Mesendoderm (in vitro differentiated cells): ENCODE measurements at regions not wholly inside any gene's neighbourhood (a gene's known extent, or its start where the extent isn't known, plus 50 kb on each side); places are given as distances from the start of the nearest gene placed in this dataset.

Experiments
- DNase-seq: peaks from one replicate; pipeline ENCODE4 v3.0.0; 2013
- H2AK5ac ChIP-seq: 2 replicates; pipeline ENCODE4 v1.6.1; 2013; ENCODE audit warnings: low read length, inconsistent platforms
- H2BK120ac ChIP-seq: 2 replicates; pipeline ENCODE4 v1.6.1; 2013; ENCODE audit warnings: low read depth, mild to moderate bottlenecking, low read length, moderate library complexity, mixed read lengths
- H2BK15ac ChIP-seq: replicated peaks from 2 replicates; pipeline ENCODE4 v1.6.1; 2013; ENCODE audit warnings: low read depth, mild to moderate bottlenecking, moderate library complexity
- H2BK5ac ChIP-seq: 2 replicates; pipeline ENCODE4 v1.6.1; 2013; ENCODE audit warnings: low read length, inconsistent platforms
- H3K18ac ChIP-seq: 2 replicates; pipeline ENCODE4 v1.6.1; 2013; ENCODE audit warnings: mild to moderate bottlenecking, low read length, mixed read lengths
- H3K23ac ChIP-seq: one replicate; pipeline ENCODE4 v1.6.1; 2013; ENCODE audit warnings: low read length
- H3K27ac ChIP-seq: 2 replicates; pipeline ENCODE4 v1.5.1; 2013; ENCODE audit warnings: low read depth, mild to moderate bottlenecking, inconsistent platforms, low read length, moderate library complexity
- H3K27me3 ChIP-seq: 2 replicates; pipeline ENCODE4 v1.6.1; 2013; ENCODE audit warnings: low read length, control low read depth, mild to moderate bottlenecking, inconsistent platforms; ENCODE audit not compliant: insufficient read depth, poor library complexity
- H3K36me3 ChIP-seq: 2 replicates; pipeline ENCODE4 v1.6.1; 2013; ENCODE audit warnings: low read length, inconsistent platforms; ENCODE audit not compliant: control insufficient read depth, insufficient read depth
- H3K4ac ChIP-seq: one replicate; pipeline ENCODE4 v1.6.1; 2013; ENCODE audit warnings: low read depth, mild to moderate bottlenecking, low read length, moderate library complexity
- H3K4me1 ChIP-seq: 2 replicates; pipeline ENCODE4 v1.6.1; 2013; ENCODE audit warnings: low read depth, low read length, inconsistent platforms; ENCODE audit not compliant: control insufficient read depth
- H3K4me2 ChIP-seq: 2 replicates; pipeline ENCODE4 v1.6.1; 2013; ENCODE audit warnings: low read length
- H3K4me3 ChIP-seq: 2 replicates; pipeline ENCODE4 v1.5.1; 2013; ENCODE audit warnings: mild to moderate bottlenecking, low read length
- H3K56ac ChIP-seq: one replicate; pipeline ENCODE4 v1.6.1; 2013; ENCODE audit warnings: low read length
- H3K79me1 ChIP-seq: 2 replicates; pipeline ENCODE4 v1.6.1; 2013; ENCODE audit warnings: low read length, inconsistent platforms
- H3K79me2 ChIP-seq: 2 replicates; pipeline ENCODE4 v1.6.1; 2013; ENCODE audit warnings: mild to moderate bottlenecking, low read length; ENCODE audit not compliant: control insufficient read depth, insufficient read depth
- H3K9ac ChIP-seq: 2 replicates; pipeline ENCODE4 v1.6.1; 2013; ENCODE audit warnings: low read length, inconsistent platforms
- H4K5ac ChIP-seq: one replicate; pipeline ENCODE4 v1.6.1; 2013; ENCODE audit warnings: low read length
- H4K8ac ChIP-seq: one replicate; pipeline ENCODE4 v1.6.1; 2013; ENCODE audit warnings: low read depth, mild to moderate bottlenecking, control low read depth, low read length, moderate library complexity
- WGBS: extraction: QIAGEN DNeasy Blood & Tissue Kit; methylation state at CpG from one replicate; pipeline ENCODE4 v1.1.7; 2013; ENCODE audit warnings: low lambda C conversion rate, missing lambda C conversion rate; ENCODE audit not compliant: insufficient coverage; ENCODE audit errors: extremely low coverage; 5-methylcytosine and 5-hydroxymethylcytosine counted together

DNA sequence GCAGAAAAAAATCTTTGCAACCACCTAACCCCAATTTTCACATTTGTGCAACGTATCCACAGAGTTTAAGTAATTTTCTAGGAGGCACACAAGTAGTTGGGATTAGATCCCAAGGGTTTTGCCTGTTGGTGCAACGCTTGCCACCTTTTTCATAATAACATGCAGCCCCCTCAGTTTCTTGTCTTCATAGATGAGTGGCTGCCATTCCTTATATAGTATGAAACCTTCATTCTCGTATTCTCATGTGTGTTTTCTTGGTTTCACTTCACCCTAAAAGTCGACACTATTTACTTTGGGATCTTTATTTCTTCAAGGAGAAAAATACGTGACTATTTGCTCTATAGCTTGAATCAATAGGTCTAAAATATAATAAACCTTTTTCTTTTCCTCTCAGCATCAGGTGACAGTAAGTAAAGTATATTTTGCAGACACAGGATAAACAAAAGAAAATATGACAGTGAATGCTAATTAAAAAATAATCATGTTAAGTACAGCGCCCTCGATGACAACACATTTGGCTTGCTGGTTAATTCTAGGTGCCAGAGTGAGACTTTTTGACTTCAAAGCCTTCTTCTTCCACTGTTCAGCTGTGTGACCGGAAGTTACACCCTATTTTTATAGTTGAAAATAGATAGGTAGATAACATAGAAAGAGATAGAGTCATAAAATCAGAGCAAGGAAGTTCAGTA is 342.8 kb upstream of the CCNG1 start:
- no peaks in the 10 kb centered on the region for H3K36me3 ChIP-seq
- WGBS = no CpG with 5 or more reads among the region's 8 CpGs
- no peak for DNase-seq

DNA sequence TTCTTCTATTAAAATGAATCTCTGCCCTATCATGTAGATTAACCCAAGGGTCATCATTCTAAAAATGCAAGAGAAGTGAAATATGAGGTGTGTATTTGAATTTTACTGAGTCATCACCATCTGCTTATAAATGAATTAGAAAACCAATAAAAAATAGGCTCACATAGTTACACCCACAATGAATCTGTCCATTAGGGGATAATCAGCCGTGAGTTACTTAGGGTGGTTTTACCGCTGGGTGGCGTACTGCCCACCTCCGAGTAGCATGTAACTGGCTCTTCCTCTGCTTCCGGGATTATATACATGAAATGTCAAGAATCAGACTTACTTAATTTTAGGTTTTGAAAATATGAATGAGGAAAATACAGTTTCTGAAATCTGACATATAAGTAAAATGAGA is 332.9 kb upstream of the CCNG1 start:
- no peak overlapping the region for H4K5ac ChIP-seq

More for the DNA sequence above, 342.8 kb upstream of the CCNG1 start:
- Histone ChIP-seq H2AK5ac (no peak overlapping the region), H3K4ac (no peak overlapping the region), H3K27me3 (no peaks in the 10 kb centered on the region), H3K79me1 (no peaks in the 10 kb centered on the region), H3K4me3 (no peak overlapping the region), H3K4me1 (no peaks in the 10 kb centered on the region), H3K79me2 (no peaks in the 10 kb centered on the region), H3K18ac (no peak overlapping the region), H4K5ac (no peak overlapping the region), H2BK120ac (no peak overlapping the region), H3K4me2 (no peak overlapping the region), H3K56ac (no peak overlapping the region), H3K23ac (no peak overlapping the region), H4K8ac (no peak overlapping the region), H2BK5ac (no peak overlapping the region), H2BK15ac (no peak overlapping the region), H3K27ac (no peak overlapping the region), H3K9ac (no peak overlapping the region)

DNA sequence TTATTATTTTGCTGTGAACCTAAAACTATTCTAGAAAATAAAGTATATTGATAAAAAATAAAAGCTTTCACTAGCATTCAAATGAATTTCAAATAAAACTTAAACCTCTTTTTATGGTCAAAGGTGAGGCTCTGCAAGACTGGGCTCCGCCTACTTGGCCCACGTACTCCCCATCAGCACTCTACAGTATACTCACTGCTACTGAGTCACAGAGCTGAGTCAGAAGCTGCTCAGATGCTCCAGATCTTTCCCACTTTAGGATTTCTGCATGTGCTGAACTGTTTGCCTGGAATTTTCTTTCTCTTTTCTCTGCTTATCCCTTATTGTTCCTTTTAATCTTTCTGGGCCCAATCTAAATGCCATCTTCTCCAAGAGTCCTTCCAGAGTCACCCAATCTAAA is 331.9 kb upstream of the CCNG1 start:
- Histone ChIP-seq H3K36me3 (no peaks in the 10 kb centered on the region), H3K4ac (no peak overlapping the region), H2BK5ac (no peak overlapping the region), H3K4me3 (no peak overlapping the region), H3K27me3 (no peaks in the 10 kb centered on the region), H3K23ac (no peak overlapping the region), H4K8ac (no peak overlapping the region), H3K9ac (no peak overlapping the region), H3K18ac (no peak overlapping the region), H3K27ac (no peak overlapping the region), H2AK5ac (no peak overlapping the region), H2BK15ac (no peak overlapping the region), H3K4me2 (no peak overlapping the region), H3K4me1 (peaks cover 2% of the 10 kb centered on the region), H4K5ac (peak overlapping the region; percentile 54), H3K79me2 (no peaks in the 10 kb centered on the region), H3K79me1 (no peaks in the 10 kb centered on the region), H3K56ac (no peak overlapping the region), H2BK120ac (no peak overlapping the region)
- no CpG with 5 or more reads among the region's 2 CpGs for WGBS
- DNase-seq = no peak

More for the DNA sequence above, 332.9 kb upstream of the CCNG1 start:
- Histone ChIP-seq H3K9ac (no peak overlapping the region), H3K4me2 (no peak overlapping the region), H3K56ac (no peak overlapping the region), H3K4me1 (peaks cover 2% of the 10 kb centered on the region), H2AK5ac (no peak overlapping the region), H3K79me1 (no peaks in the 10 kb centered on the region), H4K8ac (no peak overlapping the region), H3K27me3 (no peaks in the 10 kb centered on the region), H3K79me2 (no peaks in the 10 kb centered on the region), H2BK15ac (no peak overlapping the region), H3K4ac (no peak overlapping the region), H3K27ac (no peak overlapping the region), H2BK5ac (no peak overlapping the region), H3K36me3 (no peaks in the 10 kb centered on the region), H2BK120ac (no peak overlapping the region), H3K23ac (no peak overlapping the region), H3K4me3 (no peak overlapping the region), H3K18ac (no peak overlapping the region)
- peak; percentile 59 for DNase-seq
- WGBS = no CpG with 5 or more reads among the region's 5 CpGs

DNA sequence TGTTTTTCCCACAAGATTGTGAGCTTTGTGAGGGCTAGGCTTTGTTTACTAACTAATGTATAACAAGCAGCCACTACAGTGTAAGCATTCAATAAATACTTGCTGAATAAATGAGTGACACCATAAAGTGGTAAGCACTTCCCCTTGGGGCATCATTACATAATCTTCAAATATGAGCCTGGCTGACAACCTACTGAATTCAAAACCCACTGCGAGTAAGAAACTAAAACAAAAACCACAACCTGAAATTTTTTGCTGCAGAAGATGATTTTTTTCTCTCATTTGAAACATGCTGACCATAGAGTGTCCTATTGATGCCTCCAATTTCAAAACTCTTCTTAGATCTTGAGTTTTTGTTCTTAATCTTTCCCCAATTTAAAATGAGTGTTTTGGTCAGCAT is 331.3 kb upstream of the CCNG1 start:
- Histone ChIP-seq H2BK120ac (no peak overlapping the region), H3K36me3 (no peaks in the 10 kb centered on the region), H2BK15ac (no peak overlapping the region), H3K23ac (no peak overlapping the region), H3K4me1 (peaks cover 2% of the 10 kb centered on the region), H3K79me1 (no peaks in the 10 kb centered on the region), H3K56ac (no peak overlapping the region), H4K8ac (no peak overlapping the region), H2AK5ac (no peak overlapping the region), H3K18ac (no peak overlapping the region), H3K4ac (no peak overlapping the region), H3K4me3 (no peak overlapping the region), H3K9ac (no peak overlapping the region), H3K27me3 (no peaks in the 10 kb centered on the region), H3K27ac (no peak overlapping the region), H3K79me2 (no peaks in the 10 kb centered on the region), H4K5ac (no peak overlapping the region), H2BK5ac (no peak overlapping the region), H3K4me2 (no peak overlapping the region)
- DNase-seq = no peak
- no CpG with 5 or more reads among the region's 1 CpG for WGBS

DNA sequence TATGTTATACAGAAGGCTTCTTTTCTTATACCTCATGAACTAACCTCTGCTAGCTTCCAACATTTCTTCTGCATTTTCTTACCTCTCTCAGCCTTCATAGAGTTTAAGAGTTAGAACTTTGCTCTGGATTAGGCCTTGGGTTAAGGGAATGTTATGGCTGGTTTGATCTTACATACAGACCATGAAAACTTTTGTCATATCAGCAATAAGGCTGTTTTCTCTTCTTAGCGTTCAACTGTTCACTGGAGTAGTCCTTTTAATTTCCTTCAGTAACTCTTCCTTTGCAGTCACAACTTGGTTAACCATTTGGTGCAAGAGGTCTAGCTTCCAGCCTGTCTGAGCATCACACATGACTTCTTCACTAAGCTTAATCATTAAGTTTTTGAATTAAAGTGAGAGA is 329.0 kb upstream of the CCNG1 start:
- H3K79me1 ChIP-seq = no peaks in the 10 kb centered on the region
- no peak overlapping the region for H2BK15ac ChIP-seq
- no peak overlapping the region for H3K18ac ChIP-seq
- no peak overlapping the region for H3K4ac ChIP-seq
- no peak overlapping the region for H3K56ac ChIP-seq
- H3K27ac ChIP-seq = no peak overlapping the region
- H4K8ac ChIP-seq = no peak overlapping the region
- no peak overlapping the region for H2BK120ac ChIP-seq
- H3K9ac ChIP-seq = no peak overlapping the region
- no peaks in the 10 kb centered on the region for H3K4me1 ChIP-seq
- H3K36me3 ChIP-seq = no peaks in the 10 kb centered on the region
- H3K23ac ChIP-seq = no peak overlapping the region
- H2AK5ac ChIP-seq = no peak overlapping the region
- no CpG with 5 or more reads among the region's 1 CpG for WGBS
- H4K5ac ChIP-seq = no peak overlapping the region
- H2BK5ac ChIP-seq = no peak overlapping the region
- H3K79me2 ChIP-seq = no peaks in the 10 kb centered on the region
- no peak overlapping the region for H3K4me3 ChIP-seq
- no peak overlapping the region for H3K4me2 ChIP-seq
- DNase-seq = no peak
- no peaks in the 10 kb centered on the region for H3K27me3 ChIP-seq

DNA sequence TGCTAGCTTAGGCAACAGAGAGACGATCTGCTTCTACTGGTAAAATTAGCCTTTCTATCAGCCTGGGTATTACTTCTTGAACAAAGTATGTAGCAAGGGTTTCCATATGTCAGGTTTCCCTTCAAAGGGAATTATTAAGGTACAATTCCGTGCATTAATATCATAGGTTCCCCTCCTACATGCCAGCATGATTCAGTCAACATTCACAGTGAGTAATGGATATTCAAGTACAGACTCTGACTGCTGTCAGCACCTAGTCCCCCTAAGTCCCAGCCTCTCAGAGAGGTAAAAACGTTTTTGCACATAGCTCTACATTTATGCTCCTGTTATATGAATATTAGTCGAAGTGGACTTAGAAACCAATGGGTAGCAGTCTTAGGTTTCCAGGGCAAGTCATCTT is 322.4 kb upstream of the CCNG1 start:
- Histone ChIP-seq H2BK120ac (no peak overlapping the region), H3K36me3 (no peaks in the 10 kb centered on the region), H3K56ac (no peak overlapping the region), H3K4ac (no peak overlapping the region), H3K9ac (no peak overlapping the region), H2BK15ac (no peak overlapping the region), H3K27ac (no peak overlapping the region), H3K18ac (no peak overlapping the region), H4K8ac (no peak overlapping the region), H3K4me3 (no peak overlapping the region), H3K4me2 (no peak overlapping the region), H3K27me3 (no peaks in the 10 kb centered on the region), H3K79me1 (no peaks in the 10 kb centered on the region), H3K79me2 (no peaks in the 10 kb centered on the region), H2AK5ac (no peak overlapping the region), H4K5ac (no peak overlapping the region), H2BK5ac (no peak overlapping the region), H3K4me1 (no peaks in the 10 kb centered on the region), H3K23ac (no peak overlapping the region)
- no peak for DNase-seq
- WGBS = no CpG with 5 or more reads among the region's 4 CpGs
